ENCODE measurements at regions not wholly inside any gene's neighbourhood (a gene's known extent, or its start where the extent isn't known, plus 50 kb on each side); places are given as distances from the start of the nearest gene placed in this dataset.

DNA sequence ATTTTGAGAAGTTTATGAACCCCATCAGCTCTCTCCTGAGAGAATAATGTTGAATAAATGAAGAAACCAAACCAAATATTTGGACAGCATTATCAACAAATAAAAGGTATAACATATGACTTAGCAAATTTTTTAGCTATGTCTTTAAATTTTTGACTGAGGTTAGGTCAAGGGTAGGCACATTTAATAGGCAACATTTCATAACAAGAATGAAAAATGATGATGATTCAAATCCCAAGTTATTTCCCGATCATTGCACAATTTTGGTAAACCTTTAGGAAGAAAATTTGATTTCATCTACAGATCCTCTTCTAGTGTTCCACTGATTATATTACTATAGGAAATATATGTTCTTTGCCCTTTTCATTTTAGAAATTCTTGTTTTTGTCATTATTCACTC lies 123.7 kb upstream of the TLR3 start:
- H3K27me3 ChIP-seq (ENCODE audit: control insufficient read depth in 1 of 2, insufficient read depth in 2 of 2, low read length in 2 of 2) = no peaks in the 10 kb centered on the region
- H3K4me1 ChIP-seq (ENCODE audit: control insufficient read depth, insufficient read depth, low read length) = no peaks in the 10 kb centered on the region
- H3K4me3 ChIP-seq (ENCODE audit: low read length in 2 of 2) = no peak overlapping the region
- H3K27ac ChIP-seq (ENCODE audit: low read length) = no peak overlapping the region
- H3K36me3 ChIP-seq (ENCODE audit: control insufficient read depth in 2 of 2, insufficient read depth in 2 of 2, low read length in 2 of 2) = no peaks in the 10 kb centered on the region
- no peak overlapping the region for H3K9ac ChIP-seq (ENCODE audit: low read length in 2 of 2)
- no peaks in the 10 kb centered on the region for H3K9me3 ChIP-seq (ENCODE audit: control insufficient read depth in 2 of 2, low read length in 2 of 2)

DNA sequence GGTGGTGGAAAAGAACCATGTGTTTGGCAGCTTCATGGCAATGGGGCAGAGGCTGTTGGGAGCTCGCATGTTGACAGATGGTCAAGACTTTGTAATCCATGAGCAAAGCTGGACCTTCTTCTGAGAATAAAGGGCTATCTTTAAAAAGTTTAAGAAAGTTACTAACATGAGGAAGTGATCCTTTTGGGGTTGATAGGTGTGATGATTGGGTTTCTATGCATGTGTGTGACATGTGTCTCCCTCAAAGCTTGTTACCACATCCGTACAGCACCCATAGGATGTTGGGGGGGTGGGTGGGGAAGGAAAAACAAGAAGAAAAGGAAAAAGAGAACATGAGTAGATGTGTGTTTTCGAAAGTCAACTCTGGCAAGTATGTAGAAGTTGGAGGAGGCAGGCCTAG lies 123.0 kb upstream of the TLR3 start:
- Histone ChIP-seq H3K36me3 (ENCODE audit: control insufficient read depth in 2 of 2, insufficient read depth in 2 of 2, low read length in 2 of 2) (no peaks in the 10 kb centered on the region), H3K4me3 (ENCODE audit: low read length in 2 of 2) (no peak overlapping the region), H3K27ac (ENCODE audit: low read length) (no peak overlapping the region)

DNA sequence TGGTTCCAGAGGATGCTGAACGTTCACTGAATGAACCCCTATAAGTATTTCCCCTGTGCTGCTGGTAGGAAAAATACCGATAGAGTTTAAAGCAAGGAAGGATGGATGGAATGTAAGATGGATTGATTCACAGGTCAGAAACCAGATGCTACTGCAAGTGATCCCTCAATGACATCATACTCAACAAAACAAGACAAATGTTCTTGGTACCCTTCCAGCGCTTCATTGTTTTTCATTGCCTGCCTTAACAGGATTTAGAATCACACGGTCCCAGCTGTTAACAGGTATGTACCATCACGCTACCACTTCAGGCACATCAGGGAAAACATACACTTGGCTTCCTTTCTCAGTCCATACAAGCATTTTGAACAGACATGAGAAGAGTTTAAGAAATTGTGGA lies 118.1 kb upstream of the TLR3 start:
- Histone ChIP-seq H3K36me3 (ENCODE audit: control insufficient read depth in 2 of 2, insufficient read depth in 2 of 2, low read length in 2 of 2) (no peaks in the 10 kb centered on the region), H3K4me1 (ENCODE audit: control insufficient read depth, insufficient read depth, low read length) (no peaks in the 10 kb centered on the region), H3K9ac (ENCODE audit: low read length in 2 of 2) (no peak overlapping the region), H3K4me3 (ENCODE audit: low read length in 2 of 2) (no peak overlapping the region), H3K9me3 (ENCODE audit: control insufficient read depth in 2 of 2, low read length in 2 of 2) (no peaks in the 10 kb centered on the region), H3K27me3 (ENCODE audit: control insufficient read depth in 1 of 2, insufficient read depth in 2 of 2, low read length in 2 of 2) (no peaks in the 10 kb centered on the region), H3K27ac (ENCODE audit: low read length) (no peak overlapping the region)

More for the DNA sequence above, 123.0 kb upstream of the TLR3 start:
- H3K27me3 ChIP-seq (ENCODE audit: control insufficient read depth in 1 of 2, insufficient read depth in 2 of 2, low read length in 2 of 2) = no peaks in the 10 kb centered on the region
- no peaks in the 10 kb centered on the region for H3K4me1 ChIP-seq (ENCODE audit: control insufficient read depth, insufficient read depth, low read length)
- no peak overlapping the region for H3K9ac ChIP-seq (ENCODE audit: low read length in 2 of 2)
- H3K9me3 ChIP-seq (ENCODE audit: control insufficient read depth in 2 of 2, low read length in 2 of 2) = no peaks in the 10 kb centered on the region

DNA sequence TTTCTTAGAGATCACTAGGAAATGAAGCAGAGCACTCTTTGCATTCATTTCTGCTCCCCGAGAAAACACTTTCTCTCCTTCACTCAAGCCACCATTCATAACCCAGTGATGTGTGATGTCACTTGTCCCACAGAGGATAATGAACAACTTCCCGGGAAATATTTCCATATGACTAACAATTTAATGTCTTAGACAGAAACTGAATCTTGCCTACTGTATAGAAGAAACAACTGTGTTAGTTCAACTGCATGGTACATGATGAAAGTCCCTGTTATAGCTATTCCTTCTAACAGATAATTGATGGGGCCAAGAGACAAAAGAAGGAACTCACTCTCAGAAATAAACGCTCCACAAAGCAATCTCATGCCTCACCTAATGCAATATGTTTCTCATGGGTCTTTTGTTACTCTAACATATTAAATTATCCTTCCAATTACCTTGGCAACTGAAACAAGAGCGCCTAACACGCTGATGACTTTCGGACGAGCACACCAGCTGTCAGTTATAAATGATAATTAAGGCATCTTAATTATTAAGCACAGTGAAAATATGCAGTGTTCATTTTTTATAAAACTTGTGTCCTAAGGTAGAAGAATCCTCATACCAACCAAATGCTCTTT lies 113.7 kb upstream of the TLR3 start:
- Histone ChIP-seq H3K4me1 (ENCODE audit: control insufficient read depth, insufficient read depth, low read length) (no peaks in the 10 kb centered on the region), H3K36me3 (ENCODE audit: control insufficient read depth in 2 of 2, insufficient read depth in 2 of 2, low read length in 2 of 2) (no peaks in the 10 kb centered on the region), H3K9ac (ENCODE audit: low read length in 2 of 2) (no peak overlapping the region), H3K27ac (ENCODE audit: low read length) (no peak overlapping the region), H3K27me3 (ENCODE audit: control insufficient read depth in 1 of 2, insufficient read depth in 2 of 2, low read length in 2 of 2) (no peaks in the 10 kb centered on the region), H3K4me3 (ENCODE audit: low read length in 2 of 2) (no peak overlapping the region), H3K9me3 (ENCODE audit: control insufficient read depth in 2 of 2, low read length in 2 of 2) (no peaks in the 10 kb centered on the region)

DNA sequence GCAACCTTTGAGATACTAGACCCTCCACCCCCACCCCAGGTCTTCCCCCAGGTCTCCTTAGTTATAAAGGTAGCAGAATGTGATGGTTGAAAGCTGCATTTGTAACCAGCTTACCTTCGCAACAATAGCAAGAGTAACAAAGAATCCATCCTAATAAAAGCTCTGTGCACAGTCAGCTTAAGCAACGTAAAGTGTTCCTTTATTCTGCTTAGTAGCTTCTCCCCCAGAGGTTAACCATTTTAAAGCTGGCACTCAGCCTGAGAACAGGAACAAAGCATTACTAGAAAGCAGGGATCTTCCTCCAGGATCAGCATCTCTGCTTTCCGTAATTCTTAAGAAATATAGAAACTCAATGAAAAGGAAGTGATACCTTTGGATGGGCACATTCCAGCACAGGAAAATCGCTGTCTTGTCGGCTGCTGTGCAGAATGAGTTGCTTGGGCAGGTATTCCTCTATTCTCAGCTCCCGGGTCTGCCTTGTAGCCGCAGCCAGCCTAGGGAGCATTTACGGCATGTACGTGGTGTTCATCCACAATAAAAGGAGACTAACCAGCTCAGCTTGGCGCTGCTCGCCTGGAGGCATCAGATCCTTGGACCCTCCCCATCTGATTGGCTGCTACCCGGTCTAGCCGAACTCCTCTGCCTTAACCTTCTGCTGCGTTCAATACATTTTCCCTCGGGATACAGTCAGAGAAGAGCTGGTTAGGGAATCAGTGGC lies 113.0 kb upstream of the TLR3 start:
- H3K27me3 ChIP-seq (ENCODE audit: control insufficient read depth in 1 of 2, insufficient read depth in 2 of 2, low read length in 2 of 2) = no peaks in the 10 kb centered on the region
- no peaks in the 10 kb centered on the region for H3K4me1 ChIP-seq (ENCODE audit: control insufficient read depth, insufficient read depth, low read length)
- no peak overlapping the region for H3K4me3 ChIP-seq (ENCODE audit: low read length in 2 of 2)
- no peaks in the 10 kb centered on the region for H3K9me3 ChIP-seq (ENCODE audit: control insufficient read depth in 2 of 2, low read length in 2 of 2)
- no peak overlapping the region for H3K27ac ChIP-seq (ENCODE audit: low read length)
- no peak overlapping the region for H3K9ac ChIP-seq (ENCODE audit: low read length in 2 of 2)
- H3K36me3 ChIP-seq (ENCODE audit: control insufficient read depth in 2 of 2, insufficient read depth in 2 of 2, low read length in 2 of 2) = no peaks in the 10 kb centered on the region

DNA sequence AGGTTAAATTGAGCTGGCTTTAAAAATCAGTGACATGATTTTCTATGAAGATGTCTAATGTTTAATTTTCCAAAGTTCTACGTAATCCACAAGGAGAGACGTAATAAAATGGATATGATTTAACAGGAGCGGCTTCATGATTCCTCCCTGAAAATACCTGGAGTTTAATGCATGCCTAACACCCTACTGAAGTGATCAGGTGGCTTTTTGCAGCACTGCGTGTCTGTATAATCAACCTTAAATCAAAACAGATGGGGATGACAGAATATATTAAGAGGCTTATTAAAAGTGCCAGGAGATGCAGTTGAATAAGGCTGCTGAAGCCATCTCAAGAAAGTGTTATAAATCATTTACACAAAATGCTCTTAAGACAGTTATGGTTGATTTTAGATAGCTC lies 112.4 kb upstream of the TLR3 start:
- Histone ChIP-seq H3K9me3 (ENCODE audit: control insufficient read depth in 2 of 2, low read length in 2 of 2) (no peaks in the 10 kb centered on the region), H3K36me3 (ENCODE audit: control insufficient read depth in 2 of 2, insufficient read depth in 2 of 2, low read length in 2 of 2) (no peaks in the 10 kb centered on the region), H3K27me3 (ENCODE audit: control insufficient read depth in 1 of 2, insufficient read depth in 2 of 2, low read length in 2 of 2) (no peaks in the 10 kb centered on the region), H3K9ac (ENCODE audit: low read length in 2 of 2) (no peak overlapping the region), H3K4me3 (ENCODE audit: low read length in 2 of 2) (no peak overlapping the region), H3K27ac (ENCODE audit: low read length) (no peak overlapping the region), H3K4me1 (ENCODE audit: control insufficient read depth, insufficient read depth, low read length) (no peaks in the 10 kb centered on the region)

DNA sequence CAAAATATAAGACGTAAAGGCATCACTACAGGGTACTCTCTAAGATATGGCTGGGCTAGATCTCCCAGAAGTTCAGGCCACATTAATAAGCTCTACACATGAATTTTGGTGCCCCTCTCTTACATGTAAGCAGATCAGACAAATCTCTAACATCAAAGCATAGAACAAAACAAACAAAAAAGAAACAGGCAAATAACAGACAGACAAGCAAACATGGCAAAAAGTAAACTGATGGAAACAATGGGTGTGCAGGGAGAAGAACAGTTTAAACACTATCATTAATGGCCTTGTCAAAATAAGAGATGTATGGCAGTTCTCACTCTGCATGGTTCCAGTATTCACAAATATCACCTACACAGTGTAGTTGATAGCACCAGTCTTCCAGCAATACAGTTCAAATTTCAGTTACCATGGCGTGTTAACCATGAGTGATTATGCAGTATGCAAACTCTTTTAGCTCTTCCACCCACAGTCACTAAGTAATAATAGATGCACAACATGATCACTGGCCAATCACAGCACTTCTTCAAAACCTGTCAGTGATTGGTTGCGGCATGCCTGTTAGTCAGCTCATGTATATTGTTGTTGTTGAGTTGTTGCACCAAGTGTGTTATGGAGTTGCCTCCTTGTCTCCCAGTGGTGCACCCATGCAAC lies 110.7 kb upstream of the TLR3 start:
- Histone ChIP-seq H3K9me3 (ENCODE audit: control insufficient read depth in 2 of 2, low read length in 2 of 2) (no peaks in the 10 kb centered on the region), H3K9ac (ENCODE audit: low read length in 2 of 2) (no peak overlapping the region), H3K4me1 (ENCODE audit: control insufficient read depth, insufficient read depth, low read length) (no peaks in the 10 kb centered on the region), H3K27ac (ENCODE audit: low read length) (no peak overlapping the region), H3K4me3 (ENCODE audit: low read length in 2 of 2) (no peak overlapping the region), H3K27me3 (ENCODE audit: control insufficient read depth in 1 of 2, insufficient read depth in 2 of 2, low read length in 2 of 2) (no peaks in the 10 kb centered on the region), H3K36me3 (ENCODE audit: control insufficient read depth in 2 of 2, insufficient read depth in 2 of 2, low read length in 2 of 2) (no peaks in the 10 kb centered on the region)

DNA sequence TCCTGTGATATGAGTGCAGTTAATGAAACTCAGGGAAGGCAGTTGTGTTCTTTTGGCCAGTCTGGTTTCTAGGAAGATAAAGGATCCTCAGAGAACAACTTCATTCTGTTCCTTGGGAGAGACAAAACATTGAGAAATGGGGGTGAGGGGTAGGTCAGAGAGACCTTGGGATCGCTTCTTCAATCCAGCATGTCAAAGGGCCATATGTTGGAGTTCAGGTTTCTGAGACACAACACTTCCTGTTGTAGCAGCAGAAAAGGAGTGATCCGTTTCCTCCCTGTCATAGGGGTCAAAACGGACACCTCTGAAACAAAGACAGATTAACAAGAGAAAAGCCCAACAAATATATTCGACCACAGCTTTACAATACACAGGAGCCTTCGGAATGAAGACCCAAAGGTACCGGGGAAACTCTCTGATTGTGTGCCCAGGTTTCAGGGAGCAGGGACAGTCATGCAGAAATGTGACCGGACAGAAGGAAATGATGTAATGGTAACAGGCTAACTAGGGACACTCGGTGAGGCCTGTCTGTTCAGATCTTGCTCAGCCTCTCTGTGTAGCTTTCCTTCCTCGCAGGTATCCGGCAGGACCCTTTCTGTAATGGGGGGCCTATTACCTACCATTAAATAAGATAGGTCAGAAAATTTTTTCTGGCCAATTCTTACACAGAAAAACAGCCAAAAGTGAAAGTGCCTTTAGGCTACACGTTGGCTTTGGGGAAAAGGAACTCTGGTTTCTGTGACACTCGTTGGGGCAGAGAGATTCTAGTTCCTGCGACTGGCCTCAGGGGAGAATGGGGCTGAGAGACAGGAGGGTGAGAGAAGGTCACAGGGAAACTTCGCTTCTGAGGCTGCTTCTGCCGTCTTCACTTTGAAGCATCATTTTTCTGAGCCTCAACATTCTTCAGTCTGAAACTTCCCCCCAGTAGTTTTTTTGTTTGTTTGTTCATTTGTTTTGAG lies 103.3 kb upstream of the TLR3 start:
- Histone ChIP-seq H3K4me1 (ENCODE audit: control insufficient read depth, insufficient read depth, low read length) (no peaks in the 10 kb centered on the region), H3K9ac (ENCODE audit: low read length in 2 of 2) (no peak overlapping the region), H3K27me3 (ENCODE audit: control insufficient read depth in 1 of 2, insufficient read depth in 2 of 2, low read length in 2 of 2) (no peaks in the 10 kb centered on the region), H3K4me3 (ENCODE audit: low read length in 2 of 2) (peak overlapping the region; percentile 19 to 30), H3K36me3 (ENCODE audit: control insufficient read depth in 2 of 2, insufficient read depth in 2 of 2, low read length in 2 of 2) (no peaks in the 10 kb centered on the region), H3K9me3 (ENCODE audit: control insufficient read depth in 2 of 2, low read length in 2 of 2) (no peaks in the 10 kb centered on the region), H3K27ac (ENCODE audit: low read length) (no peak overlapping the region)

DNA sequence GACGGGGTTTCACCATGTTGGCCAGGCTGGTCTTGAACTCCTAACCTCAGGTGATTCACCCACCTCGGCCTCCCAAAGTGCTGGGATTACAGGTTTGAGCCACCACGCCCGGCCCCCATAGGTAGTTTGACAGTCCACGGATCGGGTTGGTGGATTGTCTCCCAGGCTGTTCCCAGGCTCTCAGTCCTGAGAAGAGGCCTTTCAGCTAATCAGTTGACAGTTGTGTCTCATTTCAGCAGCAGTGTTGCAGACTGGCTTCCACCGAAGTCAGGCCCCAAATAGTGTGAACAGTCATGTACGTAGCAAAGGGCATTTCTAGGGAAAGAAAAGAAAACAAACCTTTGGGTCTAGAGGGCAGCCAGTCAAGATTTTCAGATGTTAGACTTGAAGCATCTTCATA lies 102.4 kb upstream of the TLR3 start:
- Histone ChIP-seq H3K4me1 (ENCODE audit: control insufficient read depth, insufficient read depth, low read length) (no peaks in the 10 kb centered on the region), H3K9me3 (ENCODE audit: control insufficient read depth in 2 of 2, low read length in 2 of 2) (no peaks in the 10 kb centered on the region), H3K27me3 (ENCODE audit: control insufficient read depth in 1 of 2, insufficient read depth in 2 of 2, low read length in 2 of 2) (no peaks in the 10 kb centered on the region), H3K9ac (ENCODE audit: low read length in 2 of 2) (no peak overlapping the region), H3K36me3 (ENCODE audit: control insufficient read depth in 2 of 2, insufficient read depth in 2 of 2, low read length in 2 of 2) (no peaks in the 10 kb centered on the region), H3K4me3 (ENCODE audit: low read length in 2 of 2) (no peak overlapping the region), H3K27ac (ENCODE audit: low read length) (no peak overlapping the region)

DNA sequence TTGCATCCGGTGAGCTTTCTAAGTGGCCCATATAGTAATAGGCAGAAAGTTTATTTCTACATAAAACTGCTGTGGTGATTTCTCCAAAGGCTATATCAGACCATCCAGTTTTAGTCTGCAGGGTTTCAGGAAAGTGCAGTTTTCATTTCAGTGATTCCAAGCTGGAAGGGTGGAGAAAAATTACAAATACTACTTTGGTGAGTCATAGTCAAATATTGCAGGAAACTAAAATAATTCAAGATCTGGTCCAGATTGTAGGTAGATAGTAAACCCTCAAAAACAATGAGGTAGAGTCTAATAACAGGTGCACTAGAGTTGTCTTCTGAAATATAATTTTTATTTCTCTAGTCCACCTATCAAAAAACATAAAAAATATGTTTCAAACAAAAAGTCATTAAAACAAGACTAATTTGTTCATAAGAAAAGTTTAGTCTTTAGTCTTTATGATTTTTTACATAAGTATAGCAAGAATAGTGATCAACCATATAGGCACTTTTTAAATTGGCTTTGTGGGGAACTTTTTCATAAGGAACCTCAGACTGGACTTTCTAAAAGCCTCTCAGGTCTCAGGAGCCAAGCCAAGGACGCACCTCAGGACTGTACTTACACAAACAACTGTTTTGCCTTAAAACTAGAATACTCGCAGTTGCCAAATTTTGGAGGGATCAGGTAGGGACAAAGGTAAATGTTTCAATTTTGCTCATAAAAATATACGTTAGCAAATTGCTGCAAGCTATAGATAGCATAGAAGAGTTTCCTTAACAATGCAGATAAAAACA lies 101.8 kb upstream of the TLR3 start:
- Histone ChIP-seq H3K27me3 (ENCODE audit: control insufficient read depth in 1 of 2, insufficient read depth in 2 of 2, low read length in 2 of 2) (no peaks in the 10 kb centered on the region), H3K9me3 (ENCODE audit: control insufficient read depth in 2 of 2, low read length in 2 of 2) (no peaks in the 10 kb centered on the region)

More for the DNA sequence above, 101.8 kb upstream of the TLR3 start:
- H3K4me1 ChIP-seq (ENCODE audit: control insufficient read depth, insufficient read depth, low read length) = no peaks in the 10 kb centered on the region
- no peak overlapping the region for H3K4me3 ChIP-seq (ENCODE audit: low read length in 2 of 2)
- H3K27ac ChIP-seq (ENCODE audit: low read length) = no peak overlapping the region
- no peaks in the 10 kb centered on the region for H3K36me3 ChIP-seq (ENCODE audit: control insufficient read depth in 2 of 2, insufficient read depth in 2 of 2, low read length in 2 of 2)
- H3K9ac ChIP-seq (ENCODE audit: low read length in 2 of 2) = no peak overlapping the region
